GM19239 (cell line): ENCODE measurements at regions not wholly inside any gene's neighbourhood (a gene's known extent, or its start where the extent isn't known, plus 50 kb on each side); places are given as distances from the start of the nearest gene placed in this dataset.
A peak's percentile ranks its signal among the peaks of the same experiment; 100 is the strongest.

Source experiments
- DNase-seq: peaks from one replicate; pipeline ENCODE4 v3.0.0; 2011; ENCODE audit warnings: low spot score; ENCODE audit not compliant: insufficient read length
- FAIRE-seq: peaks from 2 replicates; lab custom pipeline; 2011; peaks lifted over from hg19 to GRCh38; lab: Jason Lieb, UNC

GRCh38 chr2:6657855-6658254, 207.9 kb downstream of the CMPK2 start:
- peak; percentile 72 for FAIRE-seq
- DNase-seq = peak; percentile 14

DNA sequence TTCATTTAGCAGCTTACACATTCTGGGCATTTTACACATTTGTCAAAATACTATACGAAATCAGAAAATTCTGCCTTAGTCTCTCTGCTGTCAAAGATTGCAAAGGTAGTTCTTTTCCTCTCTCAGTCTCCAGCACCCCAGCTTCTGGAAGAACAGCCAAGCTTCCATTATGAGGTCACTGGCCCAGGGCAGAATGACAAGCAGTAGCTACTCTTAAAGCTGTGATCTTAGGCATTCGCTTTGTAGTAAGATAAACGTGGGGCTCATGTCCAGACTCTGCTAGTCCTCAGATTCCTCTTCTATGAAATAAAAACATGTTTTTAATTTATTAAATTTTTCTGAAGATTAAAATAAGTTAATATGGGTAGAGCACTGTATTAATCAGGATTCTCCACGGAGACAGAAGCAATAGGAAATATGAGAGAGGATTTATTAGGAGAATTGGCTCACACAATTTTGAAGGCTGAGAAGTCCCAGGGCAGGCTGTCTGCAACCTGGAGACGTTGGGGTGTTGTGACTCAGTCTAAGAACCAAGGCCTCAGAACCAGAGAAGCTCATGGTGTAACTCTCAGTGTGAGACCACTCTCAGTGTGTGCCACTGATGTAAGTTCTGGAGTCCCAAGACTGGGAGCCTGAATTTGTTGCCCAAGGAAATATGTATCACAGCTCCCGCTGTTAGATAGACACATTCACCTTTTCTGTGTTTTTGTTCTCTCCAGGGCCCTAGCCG, 201.2 kb downstream of the CMPK2 start:
- FAIRE-seq (no peak), DNase-seq (no peak)

GRCh38 chr2:6665093-6666045, 200.3 kb downstream of the CMPK2 start:
- FAIRE-seq (no peak), DNase-seq (no peak)

DNA sequence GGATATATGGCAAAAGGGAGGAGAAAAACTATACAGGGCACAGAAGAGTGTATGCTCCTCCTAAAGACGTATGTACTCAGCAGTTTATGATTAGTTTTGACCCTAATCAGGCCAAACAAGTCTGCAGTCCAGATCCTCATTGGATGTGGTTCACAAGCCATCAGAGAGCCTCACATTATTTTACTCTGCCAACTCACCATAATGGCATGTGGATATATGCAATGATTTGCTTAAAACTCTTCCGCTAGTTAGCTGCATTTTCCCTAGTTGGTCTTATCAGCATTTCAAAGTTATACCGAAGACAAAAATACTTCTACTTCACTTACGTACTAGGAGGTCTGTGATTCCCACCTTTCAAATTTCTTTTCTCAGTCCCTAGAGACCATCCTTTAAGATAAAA, 198.4 kb downstream of the CMPK2 start:
- no peak for FAIRE-seq
- DNase-seq = no peak

DNA sequence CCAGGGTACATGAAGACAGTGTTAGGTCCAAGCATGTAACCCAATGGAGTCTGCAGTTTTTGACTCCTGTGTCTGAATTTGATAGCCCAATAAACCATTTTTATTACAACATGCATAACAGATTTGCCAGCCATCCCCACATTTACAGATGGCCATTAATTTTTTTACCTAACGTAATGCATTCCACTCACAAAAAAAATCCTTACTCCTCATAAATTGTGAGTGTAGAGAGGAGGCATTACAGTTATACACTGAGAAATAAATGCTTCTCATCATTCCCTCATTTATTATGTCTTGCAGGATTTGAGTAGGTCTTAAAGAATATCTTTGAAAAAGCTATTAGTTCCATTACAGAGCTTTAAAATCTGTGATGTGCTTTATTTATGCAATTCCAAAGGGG, 193.8 kb downstream of the CMPK2 start:
- no peak for FAIRE-seq
- no peak for DNase-seq

DNA sequence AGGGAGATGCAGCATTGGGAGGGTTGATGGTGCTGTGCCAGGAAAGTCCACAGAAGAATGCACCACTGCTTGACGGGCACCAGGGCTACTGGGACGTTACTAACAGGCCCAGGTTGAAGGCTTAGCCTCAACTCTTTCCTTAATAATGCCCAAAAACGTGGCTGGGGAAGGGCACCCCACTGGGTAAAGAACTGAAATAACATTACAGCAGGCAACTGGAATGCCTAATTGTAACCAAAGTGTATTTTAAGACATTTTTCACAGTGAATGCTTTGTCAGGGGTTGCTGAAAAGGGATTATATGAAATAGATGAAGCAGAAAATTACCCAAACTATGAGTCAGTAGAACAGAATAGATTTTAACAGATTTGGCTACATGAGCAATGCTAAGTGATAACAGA, 191.3 kb downstream of the CMPK2 start:
- DNase-seq (no peak), FAIRE-seq (no peak)

- FAIRE-seq (no peak), DNase-seq (no peak)
Observed at GRCh38 chr2:6675791-6676190, 189.9 kb downstream of the CMPK2 start.

- DNase-seq (no peak), FAIRE-seq (no peak)
Observed at GRCh38 chr2:6676241-6676640, 189.5 kb downstream of the CMPK2 start.

DNA sequence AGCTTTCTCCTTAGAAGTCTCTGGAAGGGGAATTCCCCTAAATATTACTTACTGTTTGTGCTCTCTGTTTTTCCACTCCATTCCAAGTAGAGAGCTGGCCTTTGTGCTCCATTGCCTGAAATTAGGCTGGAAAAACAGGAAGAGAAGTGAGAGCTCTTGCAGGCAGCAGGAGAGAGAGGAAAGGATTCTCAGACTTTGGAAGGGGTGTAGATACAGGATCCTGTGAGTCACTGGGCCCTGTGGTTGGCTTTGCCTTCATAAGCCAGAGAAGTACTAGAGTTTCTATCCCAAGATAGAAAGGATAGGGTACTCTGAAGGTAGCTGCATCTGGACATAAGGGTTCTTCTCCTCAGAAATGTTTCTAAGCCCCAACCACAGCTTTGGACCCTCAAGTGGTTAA, 188.9 kb downstream of the CMPK2 start:
- no peak for DNase-seq
- FAIRE-seq = no peak

DNA sequence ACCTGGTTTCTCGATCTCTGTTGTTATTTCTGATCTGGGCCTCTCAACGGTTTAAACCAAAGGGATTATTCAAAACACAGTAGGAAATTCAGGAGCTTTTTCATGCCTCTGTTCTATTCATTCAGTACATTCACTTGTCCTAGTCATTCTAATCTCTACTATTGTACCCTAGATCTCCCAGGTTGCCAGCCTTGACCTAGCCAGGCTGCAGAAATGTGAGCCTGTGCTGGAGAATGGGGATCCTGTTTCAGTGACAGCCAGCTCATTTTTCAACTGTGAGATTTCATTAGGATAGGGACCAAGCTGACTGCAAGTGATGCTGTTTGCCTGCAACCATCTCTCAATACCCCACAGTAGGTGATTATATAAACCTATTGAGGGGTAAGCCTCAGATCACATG, 186.2 kb downstream of the CMPK2 start:
- no peak for FAIRE-seq
- no peak for DNase-seq

- FAIRE-seq (no peak), DNase-seq (no peak)
Observed at GRCh38 chr2:6683516-6683915, 182.2 kb downstream of the CMPK2 start.

GRCh38 chr2:6685447-6685846, 180.3 kb downstream of the CMPK2 start:
- no peak for DNase-seq
- no peak for FAIRE-seq

DNA sequence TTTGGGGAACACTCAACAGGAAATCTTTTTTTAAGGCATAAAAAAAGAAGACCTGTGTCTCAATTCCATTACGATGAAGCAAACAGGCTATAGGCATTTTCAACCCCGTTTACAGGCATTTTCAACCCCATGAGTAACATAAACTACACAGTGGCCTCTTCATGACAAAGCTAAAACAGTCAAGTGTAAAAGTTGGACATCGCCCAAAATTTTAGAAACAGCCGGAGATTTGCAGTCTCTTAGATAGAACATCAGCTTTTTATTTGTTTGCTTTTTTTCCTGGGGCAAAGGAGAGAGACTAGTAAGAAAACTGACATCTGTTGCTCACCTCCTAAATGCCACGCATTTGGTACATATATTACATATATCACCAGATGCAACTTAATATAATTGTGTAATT, 173.7 kb downstream of the CMPK2 start:
- DNase-seq (no peak), FAIRE-seq (no peak)

- DNase-seq = no peak
- no peak for FAIRE-seq
Observed at GRCh38 chr2:6692819-6693218, 172.9 kb downstream of the CMPK2 start.

GRCh38 chr2:6694555-6694954, 171.2 kb downstream of the CMPK2 start:
- no peak for FAIRE-seq
- DNase-seq = no peak

- no peak for FAIRE-seq
- no peak for DNase-seq
Observed at GRCh38 chr2:6700335-6700734, 165.4 kb downstream of the CMPK2 start.

GRCh38 chr2:6704077-6704476, 161.6 kb downstream of the CMPK2 start:
- no peak for FAIRE-seq
- DNase-seq = no peak

GRCh38 chr2:6721395-6721794, 144.3 kb downstream of the CMPK2 start:
- DNase-seq (no peak), FAIRE-seq (no peak)

GRCh38 chr2:6722574-6722973, 143.1 kb downstream of the CMPK2 start:
- DNase-seq (no peak), FAIRE-seq (no peak)

DNA sequence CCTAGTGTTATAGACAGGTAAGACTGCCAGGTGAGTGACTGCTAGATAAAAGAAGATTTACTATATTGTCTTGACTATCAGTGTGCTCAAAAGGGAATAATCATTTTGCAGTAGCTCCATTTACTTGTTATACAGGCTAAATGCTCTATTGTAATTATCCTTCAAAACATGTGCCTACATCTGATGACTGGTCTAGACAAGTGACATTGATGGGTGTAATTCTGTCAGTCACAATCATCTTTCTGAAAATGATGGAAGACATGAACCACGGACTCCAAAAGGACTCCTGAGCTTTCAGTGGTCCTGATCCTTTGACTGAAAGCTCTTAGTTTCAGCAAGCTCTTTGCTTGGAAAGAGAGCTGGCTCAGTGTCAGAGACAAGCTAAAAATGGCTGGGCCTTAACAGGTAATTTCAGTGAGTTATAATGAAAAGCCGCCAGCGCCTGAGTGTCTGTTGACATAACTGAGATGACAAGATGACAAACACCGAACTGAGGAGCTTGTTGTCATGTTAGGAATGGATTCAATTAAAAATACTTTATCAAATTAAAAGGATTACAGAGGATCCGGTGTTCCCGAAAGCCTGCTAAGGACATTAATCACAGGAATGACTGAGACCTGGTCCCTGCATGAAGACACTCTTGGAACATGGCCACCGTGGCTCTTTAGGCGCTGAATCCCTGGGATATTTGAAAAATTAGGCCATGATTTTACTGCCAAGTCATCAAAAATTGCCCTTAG, 141.7 kb downstream of the CMPK2 start:
- FAIRE-seq = no peak

DNA sequence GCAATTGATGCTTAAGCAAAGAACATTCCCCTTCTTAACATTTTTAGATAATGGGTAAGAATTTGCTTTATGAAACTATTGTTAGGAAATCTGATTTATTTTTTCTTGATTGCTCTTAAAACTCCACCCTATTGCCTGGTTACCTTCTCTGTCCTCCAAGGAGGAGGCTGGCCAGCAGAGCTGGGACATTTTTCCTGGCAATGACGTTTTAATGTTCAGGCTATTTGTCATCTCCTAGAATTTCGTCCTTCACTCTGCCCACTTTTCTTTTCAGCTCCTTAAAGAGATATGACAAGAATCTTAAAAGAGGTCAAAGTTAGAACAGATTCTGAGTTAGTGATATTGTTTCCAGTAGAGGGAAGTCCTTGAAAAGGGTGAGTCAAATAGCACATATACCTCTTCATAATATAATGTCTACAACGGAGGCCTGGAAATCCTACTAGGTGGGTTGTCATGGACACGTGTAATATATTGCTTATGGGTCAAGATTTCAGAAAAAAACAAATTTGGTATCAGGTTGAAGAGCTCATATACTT, 141.0 kb downstream of the CMPK2 start:
- FAIRE-seq (no peak), DNase-seq (no peak)

More for the DNA sequence above, 141.7 kb downstream of the CMPK2 start:
- DNase-seq = no peak
